PC-9 (cell line): ENCODE measurements at regions not wholly inside any gene's neighbourhood (a gene's known extent, or its start where the extent isn't known, plus 50 kb on each side); places are given as distances from the start of the nearest gene placed in this dataset.

ENCODE experiments used
- BruUV-seq: library from RNA; stranded (reverse); fragments of 400-500 nt; replicated peaks from 2 replicates; lab custom pipeline; 2021; lab: Mats Ljungman, UMichigan
- CTCF ChIA-PET: fragments of 300-600 bp; sonication (Branson Sonifier 250); formaldehyde crosslinking; loops from one replicate; lab custom pipeline; 2022; ENCODE audit warnings: antibody characterized with exemption; lab: Charles Lee
- POLR2A ChIA-PET: fragments of 300-600 bp; sonication (Branson Sonifier 250); formaldehyde crosslinking; loops from one replicate; lab custom pipeline; 2022; ENCODE audit warnings: antibody characterized with exemption; ENCODE audit not compliant: unreplicated experiment; lab: Charles Lee
- DNase-seq, 2 experiments: peaks; one replicate each; pipeline versions ENCODE4 v3.0.0 to v3.0.0-alpha.2; 2015 to 2022; ENCODE audit warnings: mixed read lengths in 1 of 2
- H2AFZ ChIP-seq: fragments of 200-600 bp; sonication (generic); 2 replicates; pipeline ENCODE4 v1.8.1; 2017; ENCODE audit warnings: antibody characterized with exemption
- H3F3A ChIP-seq: fragments of 200-600 bp; sonication (generic); 2 replicates; pipeline ENCODE4 v1.8.1; 2017; ENCODE audit warnings: antibody characterized with exemption, mild to moderate bottlenecking, low read depth; ENCODE audit not compliant: insufficient read depth
- H3K27ac ChIP-seq: fragments of 200-600 bp; sonication (generic); 2 replicates; pipeline ENCODE4 v1.6.1; 2016; ENCODE audit warnings: mixed run types
- H3K27me3 ChIP-seq: fragments of 200-600 bp; sonication (generic); 2 replicates; pipeline ENCODE4 v1.6.1; 2016; ENCODE audit warnings: low read depth, mixed run types; ENCODE audit not compliant: insufficient read depth
- H3K36me3 ChIP-seq: fragments of 200-600 bp; sonication (generic); 2 replicates; pipeline ENCODE4 v1.6.1; 2016; ENCODE audit warnings: low read depth, mixed run types
- H3K4me1 ChIP-seq: fragments of 200-600 bp; sonication (generic); replicated peaks from 2 replicates; pipeline ENCODE4 v1.6.1; 2016; ENCODE audit warnings: mixed run types; ENCODE audit not compliant: insufficient read depth
- H3K4me2 ChIP-seq: fragments of 200-600 bp; sonication (generic); 2 replicates; pipeline ENCODE4 v1.6.1; 2017; ENCODE audit warnings: mixed run types
- H3K4me3 ChIP-seq: fragments of 200-600 bp; sonication (generic); 2 replicates; pipeline ENCODE4 v1.6.1; 2016; ENCODE audit warnings: mixed run types
- H3K79me2 ChIP-seq: fragments of 200-600 bp; sonication (generic); 2 replicates; pipeline ENCODE4 v1.6.1; 2017; ENCODE audit warnings: low read depth, mixed run types
- H3K9me2 ChIP-seq: fragments of 200-600 bp; sonication (generic); 2 replicates; pipeline ENCODE4 v1.8.1; 2017; ENCODE audit warnings: mild to moderate bottlenecking; ENCODE audit not compliant: insufficient read depth
- H3K9me3 ChIP-seq: fragments of 200-600 bp; sonication (generic); 2 replicates; pipeline ENCODE4 v1.8.1; 2016; ENCODE audit warnings: low read depth; ENCODE audit not compliant: insufficient read depth
- H4K20me1 ChIP-seq: fragments of 200-600 bp; sonication (generic); 2 replicates; pipeline ENCODE4 v1.8.1; 2017; ENCODE audit not compliant: insufficient read depth
- EZH2 ChIP-seq: fragments of 200-600 bp; sonication (generic); IDR thresholded peaks from 2 replicates; pipeline ENCODE4 v1.8.0; 2017; ENCODE audit warnings: antibody characterized with exemption, low read depth
- intact Hi-C: fragments of 100-400 bp; cut with micrococcal nuclease; formaldehyde crosslinking; loops from one replicate; pipeline ENCODE4 v1.10.0; 2022; ENCODE audit not compliant: unreplicated experiment
- TF ChIP-seq, protein P1 (sequence below): fragments of 200-600 bp; sonication (generic); conservative IDR thresholded peaks from 2 replicates; pipeline ENCODE4 v1.6.1; 2017; ENCODE audit warnings: mixed run types, antibody characterized with exemption, mild to moderate bottlenecking, moderate library complexity

DNA sequence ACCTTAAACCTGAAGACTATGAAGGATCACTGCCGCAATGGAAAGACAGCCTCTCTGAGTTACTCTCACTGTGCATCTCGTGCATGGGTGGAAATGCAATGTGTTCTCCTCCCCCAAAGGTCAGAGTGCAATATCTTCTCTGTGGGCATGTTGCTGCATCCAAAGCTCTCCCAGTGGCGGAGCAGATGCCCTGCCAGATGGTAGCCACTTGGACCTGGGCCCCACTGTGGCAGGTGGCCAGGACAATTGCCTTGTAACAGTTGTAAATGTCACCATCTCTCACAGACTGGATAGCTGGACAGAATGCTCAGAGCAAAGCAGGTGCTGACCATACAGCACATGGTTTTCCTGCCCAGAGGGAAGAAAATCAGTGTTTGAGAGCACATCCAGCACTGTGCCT, 542.0 kb downstream of the FAM181B start:
- Histone ChIP-seq H3K27ac (no peak overlapping the region), H3K79me2 (no peaks in the 10 kb centered on the region), H3K4me2 (no peak overlapping the region), H3K4me1 (no peaks in the 10 kb centered on the region), H3K4me3 (no peak overlapping the region), H3F3A (no peaks in the 10 kb centered on the region), H3K36me3 (no peaks in the 10 kb centered on the region), H4K20me1 (no peaks in the 10 kb centered on the region), H3K9me2 (no peaks in the 10 kb centered on the region), H3K9me3 (no peaks in the 10 kb centered on the region), H2AFZ (no peak overlapping the region), H3K27me3 (no peaks in the 10 kb centered on the region)
- no peak for DNase-seq
- TF ChIP-seq, protein P1, sequence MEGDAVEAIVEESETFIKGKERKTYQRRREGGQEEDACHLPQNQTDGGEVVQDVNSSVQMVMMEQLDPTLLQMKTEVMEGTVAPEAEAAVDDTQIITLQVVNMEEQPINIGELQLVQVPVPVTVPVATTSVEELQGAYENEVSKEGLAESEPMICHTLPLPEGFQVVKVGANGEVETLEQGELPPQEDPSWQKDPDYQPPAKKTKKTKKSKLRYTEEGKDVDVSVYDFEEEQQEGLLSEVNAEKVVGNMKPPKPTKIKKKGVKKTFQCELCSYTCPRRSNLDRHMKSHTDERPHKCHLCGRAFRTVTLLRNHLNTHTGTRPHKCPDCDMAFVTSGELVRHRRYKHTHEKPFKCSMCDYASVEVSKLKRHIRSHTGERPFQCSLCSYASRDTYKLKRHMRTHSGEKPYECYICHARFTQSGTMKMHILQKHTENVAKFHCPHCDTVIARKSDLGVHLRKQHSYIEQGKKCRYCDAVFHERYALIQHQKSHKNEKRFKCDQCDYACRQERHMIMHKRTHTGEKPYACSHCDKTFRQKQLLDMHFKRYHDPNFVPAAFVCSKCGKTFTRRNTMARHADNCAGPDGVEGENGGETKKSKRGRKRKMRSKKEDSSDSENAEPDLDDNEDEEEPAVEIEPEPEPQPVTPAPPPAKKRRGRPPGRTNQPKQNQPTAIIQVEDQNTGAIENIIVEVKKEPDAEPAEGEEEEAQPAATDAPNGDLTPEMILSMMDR = no peak
- no peak for TF ChIP-seq EZH2
- CTCF ChIA-PET = no interaction called here
- intact Hi-C loops = no loop called here
- POLR2A ChIA-PET = no interaction called here
- BruUV-seq = no TSS peak

GRCh38 chr11:82185925-82186324, 547.7 kb downstream of the FAM181B start:
- Histone ChIP-seq H3K27ac (no peak overlapping the region), H3K9me2 (no peaks in the 10 kb centered on the region), H3K9me3 (no peaks in the 10 kb centered on the region), H3K79me2 (no peaks in the 10 kb centered on the region), H2AFZ (no peak overlapping the region), H3K4me3 (no peak overlapping the region), H3F3A (no peaks in the 10 kb centered on the region), H3K4me2 (no peak overlapping the region), H3K36me3 (no peaks in the 10 kb centered on the region), H3K27me3 (no peaks in the 10 kb centered on the region), H3K4me1 (no peaks in the 10 kb centered on the region), H4K20me1 (no peaks in the 10 kb centered on the region)
- intact Hi-C loops = no loop called here
- no peak for DNase-seq
- POLR2A ChIA-PET = no interaction called here
- BruUV-seq = no TSS peak
- TF ChIP-seq, protein P1 = no peak
- TF ChIP-seq EZH2 = no peak
- CTCF ChIA-PET = no interaction called here

DNA sequence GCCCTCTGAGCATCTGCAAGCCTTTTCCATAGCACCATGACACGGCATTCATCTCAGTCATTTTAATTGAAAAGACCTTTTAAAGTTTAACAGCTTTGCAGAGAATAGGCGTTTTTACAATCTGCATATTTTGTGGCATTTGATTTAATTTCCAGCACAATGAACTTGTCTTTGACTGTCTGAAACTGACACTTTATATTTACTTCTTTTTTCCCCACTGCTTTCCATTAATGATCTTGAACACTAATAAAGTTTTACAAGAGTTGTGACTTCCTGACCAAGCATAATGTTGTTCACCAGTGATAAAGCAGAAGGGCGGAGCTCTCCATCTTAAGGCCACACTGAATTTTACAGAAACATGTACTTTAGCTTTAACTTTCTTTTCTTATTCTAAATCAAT, 548.7 kb downstream of the FAM181B start:
- H4K20me1 ChIP-seq = no peaks in the 10 kb centered on the region
- CTCF ChIA-PET = no interaction called here
- H3K9me2 ChIP-seq = no peaks in the 10 kb centered on the region
- BruUV-seq = no TSS peak
- no peaks in the 10 kb centered on the region for H3K36me3 ChIP-seq
- no peak overlapping the region for H3K4me2 ChIP-seq
- H2AFZ ChIP-seq = no peak overlapping the region
- no peaks in the 10 kb centered on the region for H3F3A ChIP-seq
- H3K27me3 ChIP-seq = no peaks in the 10 kb centered on the region
- H3K4me1 ChIP-seq = no peaks in the 10 kb centered on the region
- TF ChIP-seq, protein P1 = no peak
- no peak for TF ChIP-seq EZH2
- POLR2A ChIA-PET = no interaction called here
- no peak for DNase-seq
- no peaks in the 10 kb centered on the region for H3K79me2 ChIP-seq
- H3K4me3 ChIP-seq = no peak overlapping the region
- no peak overlapping the region for H3K27ac ChIP-seq
- intact Hi-C loops = no loop called here
- H3K9me3 ChIP-seq = no peaks in the 10 kb centered on the region
